HCT116 (cell line): ENCODE measurements at regions not wholly inside any gene's neighbourhood (a gene's known extent, or its start where the extent isn't known, plus 50 kb on each side); places are given as distances from the start of the nearest gene placed in this dataset.

ENCODE experiments used
- ATAC-seq: fragments of 200-7000 bp; cut with Tn5 transposase; 2 replicates; pipeline ENCODE4 v1.9.1; 2020; ENCODE audit warnings: mild to moderate bottlenecking, moderate library complexity
- BruUV-seq: library from RNA; stranded (reverse); fragments of 400-500 nt; replicated peaks from 2 replicates; lab custom pipeline; 2021; lab: Mats Ljungman, UMichigan
- CTCF ChIA-PET: fragments of 300-600 bp; sonication (Branson Sonifier 250); formaldehyde crosslinking; loops from one replicate; lab custom pipeline; 2021; ENCODE audit warnings: antibody characterized with exemption; lab: Charles Lee
- POLR2A ChIA-PET: fragments of 300-600, 350-600 bp; sonication (Branson Sonifier 250); formaldehyde crosslinking; loops from one replicate; lab custom pipeline; 2021; ENCODE audit warnings: antibody characterized with exemption; lab: Charles Lee
- RAD21 ChIA-PET, 2 experiments: fragments of 300-600 bp; sonication (Branson Sonifier 250); formaldehyde crosslinking; loops; one replicate each; lab custom pipeline; 2023; ENCODE audit warnings: low total read pairs in 2 of 2; ENCODE audit not compliant: uncharacterized antibody in 2 of 2, unreplicated experiment in 2 of 2, low non-redundant PET in 1 of 2; lab: Charles Lee
- DNase-seq: peaks from one replicate; pipeline ENCODE4 v3.0.0-alpha.2; 2010; ENCODE audit warnings: low read depth, low spot score
- H2AFZ ChIP-seq: fragments of 200-600 bp; shearing (Covaris generic), sonication (generic); 2 replicates; pipeline ENCODE4 v1.6.1; 2017; ENCODE audit warnings: low read depth, mixed run types, mixed read lengths, antibody characterized with exemption, low read length; ENCODE audit not compliant: poor library complexity, severe bottlenecking
- H3K27ac ChIP-seq: 2 replicates; pipeline ENCODE4 v1.5.1; 2012; ENCODE audit warnings: low read depth, low read length
- H3K27me3 ChIP-seq: fragments of 200-600 bp; sonication (generic); 2 replicates; pipeline ENCODE4 v1.6.1; 2016; ENCODE audit warnings: mixed run types, low read length, mixed read lengths; ENCODE audit not compliant: insufficient read depth
- H3K36me3 ChIP-seq, 2 experiments: fragments of 200-500 bp in 1 of 2; fragments of 200-600 bp in 1 of 2; sonication (Bioruptor generic) in 1 of 2; sonication (generic) in 1 of 2; 2 replicates each; pipeline versions ENCODE4 v1.5.1 to v1.6.1; 2014 to 2016; ENCODE audit warnings: low read length in 2 of 2, inconsistent platforms in 1 of 2, mixed read lengths in 1 of 2, mixed run types in 1 of 2; ENCODE audit not compliant: insufficient read depth in 2 of 2, control insufficient read depth in 1 of 2
- H3K4me1 ChIP-seq, 2 experiments: fragments of 200-600 bp in 1 of 2; sonication (generic) in 1 of 2; 2 replicates each; pipeline versions ENCODE4 v1.5.1 to v1.6.1; 2012 to 2017; ENCODE audit warnings: low read length in 2 of 2, inconsistent platforms in 1 of 2, mild to moderate bottlenecking in 1 of 2, mixed read lengths in 1 of 2, mixed run types in 1 of 2, moderate library complexity in 1 of 2; ENCODE audit not compliant: insufficient read depth in 2 of 2, control insufficient read depth in 1 of 2
- H3K4me2 ChIP-seq: fragments of 200-600 bp; sonication (generic); 2 replicates; pipeline ENCODE4 v1.6.1; 2017; ENCODE audit warnings: mixed run types, low read length, mixed read lengths
- H3K4me3 ChIP-seq, 2 experiments: fragments of 200-600 bp in 1 of 2; sonication (generic) in 1 of 2; replicated peaks in 1 of 2; 2 replicates each; pipeline ENCODE4 v1.5.1; 2011 to 2016; ENCODE audit warnings: low read length in 2 of 2, control low read depth in 1 of 2, low read depth in 1 of 2, mild to moderate bottlenecking in 1 of 2, mixed read lengths in 1 of 2, mixed run types in 1 of 2
- H3K79me2 ChIP-seq: fragments of 200-600 bp; sonication (generic); 2 replicates; pipeline ENCODE4 v1.6.1; 2017; ENCODE audit warnings: mild to moderate bottlenecking, mixed run types, low read length, moderate library complexity, mixed read lengths; ENCODE audit not compliant: insufficient read depth
- H3K9ac ChIP-seq: fragments of 200-600 bp; sonication (generic); 2 replicates; pipeline ENCODE4 v1.6.1; 2016; ENCODE audit warnings: low read length, mixed read lengths
- H3K9me2 ChIP-seq: fragments of 200-600 bp; sonication (generic), shearing (Covaris generic); 2 replicates; pipeline ENCODE4 v1.6.1; 2017; ENCODE audit warnings: mixed run types, mild to moderate bottlenecking, moderate library complexity; ENCODE audit not compliant: insufficient read depth
- H3K9me3 ChIP-seq, 2 experiments: fragments of 200-500 bp in 1 of 2; fragments of 200-600 bp in 1 of 2; sonication (Bioruptor generic) in 1 of 2; sonication (generic) in 1 of 2; 2 replicates each; pipeline ENCODE4 v1.6.1; 2014 to 2017; ENCODE audit warnings: low read length in 2 of 2, mixed read lengths in 2 of 2, inconsistent platforms in 1 of 2, low read depth in 1 of 2, mild to moderate bottlenecking in 1 of 2, mixed run types in 1 of 2, moderate library complexity in 1 of 2; ENCODE audit not compliant: control insufficient read depth in 1 of 2, insufficient read depth in 1 of 2
- H4K20me1 ChIP-seq: fragments of 200-600 bp; sonication (generic), shearing (Covaris generic); 2 replicates; pipeline ENCODE4 v1.6.1; 2017; ENCODE audit warnings: mixed run types, mild to moderate bottlenecking, moderate library complexity; ENCODE audit not compliant: insufficient read depth
- CBX3 ChIP-seq: IDR thresholded peaks from 2 replicates; pipeline ENCODE4 v1.6.1; 2012; ENCODE audit warnings: low read depth
- CEBPB ChIP-seq: IDR thresholded peaks from 2 replicates; pipeline ENCODE4 v1.6.1; 2012; ENCODE audit warnings: low read depth
- EZH2 ChIP-seq: fragments of 200-600 bp; sonication (generic); IDR thresholded peaks from 2 replicates; pipeline ENCODE4 v1.6.1; 2017; ENCODE audit warnings: antibody characterized with exemption, mixed run types
- EZH2phosphoT487 ChIP-seq: fragments of 200-600 bp; IDR thresholded peaks from 2 replicates; pipeline ENCODE4 v1.6.1; 2018; ENCODE audit warnings: antibody characterized with exemption, borderline replicate concordance
- JUND ChIP-seq: IDR thresholded peaks from 2 replicates; pipeline ENCODE4 v1.6.1; 2012
- POLR2A ChIP-seq: IDR thresholded peaks from 2 replicates; pipeline ENCODE4 v1.7.0; 2011; ENCODE audit warnings: borderline replicate concordance; ENCODE audit not compliant: insufficient read depth, insufficient read length; ENCODE audit errors: extremely low read depth
- POLR2AphosphoS5 ChIP-seq: IDR thresholded peaks from 2 replicates; pipeline ENCODE4 v1.6.1; 2011; ENCODE audit warnings: mild to moderate bottlenecking, low read depth, low read length, moderate library complexity
- RAD21 ChIP-seq: IDR thresholded peaks from 2 replicates; pipeline ENCODE4 v1.6.1; 2012; ENCODE audit warnings: low read depth, mild to moderate bottlenecking
- SRF ChIP-seq: IDR thresholded peaks from 2 replicates; pipeline ENCODE4 v1.6.1; 2012; ENCODE audit warnings: low read depth
- ZNF274 ChIP-seq: fragments of 200-500 bp; sonication (Bioruptor generic); IDR thresholded peaks from 2 replicates; pipeline ENCODE4 v1.6.1; 2014; ENCODE audit warnings: mild to moderate bottlenecking, low read depth, low read length, inconsistent platforms
- intact Hi-C: fragments of 100-400 bp; cut with micrococcal nuclease; formaldehyde crosslinking; loops from 2 replicates; pipeline ENCODE4 v1.10.0; 2022
- TF ChIP-seq, protein P1 (sequence below), 3 experiments: fragments of 200-600 bp in 1 of 3; sonication (generic) in 1 of 3; IDR thresholded peaks in 2 of 3; conservative IDR thresholded peaks in 1 of 3; 2 replicates each; pipeline ENCODE4 v1.5.1; 2012 to 2017; ENCODE audit warnings: low read depth in 2 of 3, low read length in 2 of 3, antibody characterized with exemption in 1 of 3, borderline replicate concordance in 1 of 3, control low read depth in 1 of 3, mild to moderate bottlenecking in 1 of 3, mixed read lengths in 1 of 3, mixed run types in 1 of 3, moderate library complexity in 1 of 3; ENCODE audit not compliant: insufficient read depth in 1 of 3
- TF ChIP-seq, protein P2 (sequence below): IDR thresholded peaks from 2 replicates; pipeline ENCODE4 v1.6.1; 2011; ENCODE audit warnings: mild to moderate bottlenecking, low read length, moderate library complexity; ENCODE audit not compliant: insufficient replicate concordance; ENCODE audit errors: extremely low read depth
- TF ChIP-seq, protein P3 (sequence below): IDR thresholded peaks from 2 replicates; pipeline ENCODE4 v1.6.1; 2012

DNA sequence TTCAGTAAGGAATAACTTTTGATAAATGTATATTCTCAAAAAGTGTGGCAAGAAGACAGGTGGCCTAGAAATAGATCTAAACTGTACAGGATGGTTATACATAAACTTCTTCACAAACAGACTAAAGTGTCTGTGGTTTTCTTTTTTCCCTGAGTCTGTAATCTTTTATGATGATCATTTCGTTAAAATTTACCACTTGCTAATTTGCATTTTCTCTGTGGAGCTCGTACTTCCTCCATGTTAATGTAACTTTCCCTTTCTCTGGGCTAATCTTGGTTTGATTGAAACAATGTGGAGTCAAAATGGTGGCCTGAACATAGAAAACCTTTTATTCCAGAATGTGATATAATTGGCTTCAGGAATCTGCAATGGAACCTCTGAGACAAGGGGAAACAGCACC is 166.2 kb downstream of the FTCDNL1 start:
- H3K9me2 ChIP-seq, result no peaks in the 10 kb centered on the region
- H3K4me1 ChIP-seq, result no peaks in the 10 kb centered on the region
- H3K4me2 ChIP-seq, result no peak overlapping the region
- DNase-seq (no peak), ATAC-seq (no peak)
- ChIA-PET RAD21 (no interaction called here), POLR2A (no interaction called here), CTCF (no interaction called here)
- no peak overlapping the region for H2AFZ ChIP-seq
- no peaks in the 10 kb centered on the region for H3K79me2 ChIP-seq
- no peaks in the 10 kb centered on the region for H4K20me1 ChIP-seq
- no peaks in the 10 kb centered on the region for H3K36me3 ChIP-seq
- TF ChIP-seq EZH2, result no peak
- TF ChIP-seq, protein P1, sequence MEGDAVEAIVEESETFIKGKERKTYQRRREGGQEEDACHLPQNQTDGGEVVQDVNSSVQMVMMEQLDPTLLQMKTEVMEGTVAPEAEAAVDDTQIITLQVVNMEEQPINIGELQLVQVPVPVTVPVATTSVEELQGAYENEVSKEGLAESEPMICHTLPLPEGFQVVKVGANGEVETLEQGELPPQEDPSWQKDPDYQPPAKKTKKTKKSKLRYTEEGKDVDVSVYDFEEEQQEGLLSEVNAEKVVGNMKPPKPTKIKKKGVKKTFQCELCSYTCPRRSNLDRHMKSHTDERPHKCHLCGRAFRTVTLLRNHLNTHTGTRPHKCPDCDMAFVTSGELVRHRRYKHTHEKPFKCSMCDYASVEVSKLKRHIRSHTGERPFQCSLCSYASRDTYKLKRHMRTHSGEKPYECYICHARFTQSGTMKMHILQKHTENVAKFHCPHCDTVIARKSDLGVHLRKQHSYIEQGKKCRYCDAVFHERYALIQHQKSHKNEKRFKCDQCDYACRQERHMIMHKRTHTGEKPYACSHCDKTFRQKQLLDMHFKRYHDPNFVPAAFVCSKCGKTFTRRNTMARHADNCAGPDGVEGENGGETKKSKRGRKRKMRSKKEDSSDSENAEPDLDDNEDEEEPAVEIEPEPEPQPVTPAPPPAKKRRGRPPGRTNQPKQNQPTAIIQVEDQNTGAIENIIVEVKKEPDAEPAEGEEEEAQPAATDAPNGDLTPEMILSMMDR (IDR thresholded peaks at IDR 0.05 in 2 of 3, conservative IDR thresholded peaks at IDR 0.05 in 1 of 3; ENCODE audit: borderline replicate concordance in 1 of 3, insufficient read depth in 1 of 3, low read depth in 2 of 3, low read length in 2 of 3), result no peak
- TF ChIP-seq SRF, result no peak
- no peak for TF ChIP-seq EZH2phosphoT487
- no peak for TF ChIP-seq CEBPB
- TF ChIP-seq POLR2AphosphoS5, result no peak
- no peak for TF ChIP-seq CBX3
- TF ChIP-seq JUND, result no peak
- TF ChIP-seq ZNF274, result no peak
- TF ChIP-seq, protein P2, sequence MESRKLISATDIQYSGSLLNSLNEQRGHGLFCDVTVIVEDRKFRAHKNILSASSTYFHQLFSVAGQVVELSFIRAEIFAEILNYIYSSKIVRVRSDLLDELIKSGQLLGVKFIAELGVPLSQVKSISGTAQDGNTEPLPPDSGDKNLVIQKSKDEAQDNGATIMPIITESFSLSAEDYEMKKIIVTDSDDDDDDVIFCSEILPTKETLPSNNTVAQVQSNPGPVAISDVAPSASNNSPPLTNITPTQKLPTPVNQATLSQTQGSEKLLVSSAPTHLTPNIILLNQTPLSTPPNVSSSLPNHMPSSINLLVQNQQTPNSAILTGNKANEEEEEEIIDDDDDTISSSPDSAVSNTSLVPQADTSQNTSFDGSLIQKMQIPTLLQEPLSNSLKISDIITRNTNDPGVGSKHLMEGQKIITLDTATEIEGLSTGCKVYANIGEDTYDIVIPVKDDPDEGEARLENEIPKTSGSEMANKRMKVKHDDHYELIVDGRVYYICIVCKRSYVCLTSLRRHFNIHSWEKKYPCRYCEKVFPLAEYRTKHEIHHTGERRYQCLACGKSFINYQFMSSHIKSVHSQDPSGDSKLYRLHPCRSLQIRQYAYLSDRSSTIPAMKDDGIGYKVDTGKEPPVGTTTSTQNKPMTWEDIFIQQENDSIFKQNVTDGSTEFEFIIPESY, result no peak
- TF ChIP-seq, protein P3, sequence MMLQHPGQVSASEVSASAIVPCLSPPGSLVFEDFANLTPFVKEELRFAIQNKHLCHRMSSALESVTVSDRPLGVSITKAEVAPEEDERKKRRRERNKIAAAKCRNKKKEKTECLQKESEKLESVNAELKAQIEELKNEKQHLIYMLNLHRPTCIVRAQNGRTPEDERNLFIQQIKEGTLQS, result no peak
- no peak for TF ChIP-seq POLR2A
- TF ChIP-seq RAD21, result no peak
- intact Hi-C loops, result no loop called here
- H3K9me3 ChIP-seq, result no peaks in the 10 kb centered on the region
- no TSS peak for BruUV-seq
- H3K9ac ChIP-seq, result no peak overlapping the region
- H3K27ac ChIP-seq, result no peak overlapping the region
- no peak overlapping the region for H3K4me3 ChIP-seq
- no peaks in the 10 kb centered on the region for H3K27me3 ChIP-seq
